BJ (cell line): ENCODE measurements at regions not wholly inside any gene's neighbourhood (a gene's known extent, or its start where the extent isn't known, plus 50 kb on each side); places are given as distances from the start of the nearest gene placed in this dataset.

Source experiments
- CTCF ChIA-PET: fragments of 350-600 bp; formaldehyde crosslinking; extraction: SDS; loops from one replicate; lab custom pipeline; 2021; ENCODE audit warnings: antibody characterized with exemption, inconsistent platforms; lab: Yijun Ruan, JAX
- POLR2A ChIA-PET: fragments of 300-600 bp; sonication (Branson Sonifier 250); formaldehyde crosslinking; extraction: SDS; loops from one replicate; lab custom pipeline; 2021; ENCODE audit warnings: antibody characterized with exemption; lab: Charles Lee
- DNase-seq: peaks from one replicate; pipeline ENCODE4 v3.0.0-alpha.2; 2011; ENCODE audit warnings: low read depth
- H3K27me3 ChIP-seq: 2 replicates; pipeline ENCODE4 v1.6.0; 2011; ENCODE audit warnings: low read length; ENCODE audit not compliant: control insufficient read depth, insufficient read depth
- H3K36me3 ChIP-seq: 2 replicates; pipeline ENCODE4 v1.5.1; 2011; ENCODE audit warnings: low read length; ENCODE audit not compliant: control insufficient read depth, insufficient read depth
- H3K4me3 ChIP-seq: 2 replicates; pipeline ENCODE4 v1.5.1; 2011; ENCODE audit warnings: low read depth, mild to moderate bottlenecking, control low read depth, low read length
- CTCF ChIP-seq: IDR thresholded peaks from 2 replicates; pipeline ENCODE4 v1.5.1; 2011; ENCODE audit warnings: low read depth, mild to moderate bottlenecking, control low read depth, inconsistent platforms, low read length, moderate library complexity; ENCODE audit not compliant: insufficient read depth

DNA sequence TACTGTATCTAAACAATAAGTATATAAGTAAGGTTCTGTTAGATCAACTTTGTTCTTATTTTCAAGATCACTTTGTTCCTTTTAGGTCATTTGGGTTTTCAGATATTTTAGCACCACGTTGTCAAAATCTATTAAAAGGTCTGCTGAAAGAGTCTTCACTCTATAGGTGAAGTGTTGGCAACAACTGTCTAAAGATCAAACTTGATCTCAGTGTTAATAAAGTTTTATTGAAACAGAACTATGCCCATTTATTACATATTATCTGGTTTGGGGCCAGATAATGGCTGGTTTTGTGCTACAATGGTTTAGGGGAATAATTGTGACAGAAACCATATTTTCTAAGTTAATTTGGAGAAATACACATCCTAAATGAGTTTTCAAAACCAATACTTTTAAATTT lies 478.9 kb upstream of the GRM3 start:
- CTCF ChIA-PET: no interaction called here

DNA sequence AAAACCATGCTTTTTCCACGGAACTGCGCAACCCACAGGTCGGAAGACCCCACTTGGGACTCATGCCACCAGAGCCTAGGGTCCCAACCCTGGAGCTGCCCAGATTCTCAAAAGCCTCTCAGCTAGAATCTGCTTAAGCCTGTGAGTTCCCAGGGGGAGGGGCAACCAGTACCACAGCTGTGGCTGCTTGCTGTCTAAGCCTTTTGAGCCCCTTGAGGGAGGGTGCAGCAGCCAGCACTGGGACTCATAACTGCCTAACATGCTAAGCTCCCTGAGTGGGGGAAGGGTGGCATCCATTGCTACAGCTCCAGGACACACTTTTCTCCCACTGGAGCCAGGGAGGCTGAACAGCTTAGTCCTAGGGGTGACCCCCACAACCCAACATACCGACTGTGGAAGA lies 485.6 kb upstream of the GRM3 start:
- ChIA-PET CTCF (no interaction called here), POLR2A (no interaction called here)
- Histone ChIP-seq H3K4me3 (no peak overlapping the region), H3K27me3 (no peaks in the 10 kb centered on the region), H3K36me3 (no peaks in the 10 kb centered on the region)
- no peak for DNase-seq
- TF ChIP-seq CTCF: no peak

More for the DNA sequence above, 478.9 kb upstream of the GRM3 start:
- no peak for TF ChIP-seq CTCF
- H3K36me3 ChIP-seq: no peaks in the 10 kb centered on the region
- no peak for DNase-seq
- POLR2A ChIA-PET: no interaction called here
- no peaks in the 10 kb centered on the region for H3K27me3 ChIP-seq
- H3K4me3 ChIP-seq: no peak overlapping the region

DNA sequence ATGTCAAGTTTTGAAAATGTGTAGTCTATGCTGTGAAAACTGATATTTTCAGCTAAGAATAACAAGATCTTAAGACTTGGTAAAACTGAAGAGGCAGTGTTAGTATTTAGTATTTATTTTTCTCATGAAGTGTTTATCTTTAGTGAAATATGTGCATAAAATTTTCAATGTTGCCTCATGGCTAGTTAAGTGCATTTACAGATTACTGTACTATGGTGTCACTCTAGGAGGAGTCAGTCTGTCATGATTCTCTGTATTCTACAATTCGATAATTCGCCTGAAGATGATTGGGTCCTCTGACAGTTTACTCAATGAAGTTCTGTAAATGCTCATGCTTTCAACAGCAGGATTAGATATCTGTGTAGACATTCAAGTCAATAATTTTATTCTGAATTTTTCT lies 488.1 kb upstream of the GRM3 start:
- ChIA-PET CTCF (no interaction called here), POLR2A (no interaction called here)
- H3K36me3 ChIP-seq: no peaks in the 10 kb centered on the region
- H3K4me3 ChIP-seq: no peak overlapping the region
- TF ChIP-seq CTCF: no peak
- no peak for DNase-seq
- no peaks in the 10 kb centered on the region for H3K27me3 ChIP-seq

DNA sequence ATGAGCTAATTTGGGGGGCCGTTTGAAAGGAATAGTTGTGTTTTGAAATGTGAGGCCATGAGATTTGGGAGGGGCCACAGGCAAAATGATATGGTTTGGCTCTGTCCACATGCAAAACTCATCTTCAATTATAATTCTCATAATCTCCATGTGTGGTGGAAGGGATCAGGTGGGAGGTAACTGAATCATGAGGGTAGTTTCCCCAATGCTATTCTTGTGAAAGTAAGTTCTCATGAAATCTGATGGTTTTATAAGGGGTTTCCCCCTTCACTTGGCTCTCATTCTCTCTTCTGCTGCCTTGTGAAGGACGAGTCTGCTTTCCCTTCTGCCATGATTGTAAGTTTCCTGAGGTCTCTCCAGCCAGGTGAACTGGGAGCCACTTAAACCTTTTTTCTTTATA lies 490.8 kb upstream of the GRM3 start:
- DNase-seq: no peak
- no peaks in the 10 kb centered on the region for H3K36me3 ChIP-seq
- ChIA-PET POLR2A (no interaction called here), CTCF (no interaction called here)
- H3K4me3 ChIP-seq: no peak overlapping the region
- H3K27me3 ChIP-seq: no peaks in the 10 kb centered on the region
- TF ChIP-seq CTCF: no peak

DNA sequence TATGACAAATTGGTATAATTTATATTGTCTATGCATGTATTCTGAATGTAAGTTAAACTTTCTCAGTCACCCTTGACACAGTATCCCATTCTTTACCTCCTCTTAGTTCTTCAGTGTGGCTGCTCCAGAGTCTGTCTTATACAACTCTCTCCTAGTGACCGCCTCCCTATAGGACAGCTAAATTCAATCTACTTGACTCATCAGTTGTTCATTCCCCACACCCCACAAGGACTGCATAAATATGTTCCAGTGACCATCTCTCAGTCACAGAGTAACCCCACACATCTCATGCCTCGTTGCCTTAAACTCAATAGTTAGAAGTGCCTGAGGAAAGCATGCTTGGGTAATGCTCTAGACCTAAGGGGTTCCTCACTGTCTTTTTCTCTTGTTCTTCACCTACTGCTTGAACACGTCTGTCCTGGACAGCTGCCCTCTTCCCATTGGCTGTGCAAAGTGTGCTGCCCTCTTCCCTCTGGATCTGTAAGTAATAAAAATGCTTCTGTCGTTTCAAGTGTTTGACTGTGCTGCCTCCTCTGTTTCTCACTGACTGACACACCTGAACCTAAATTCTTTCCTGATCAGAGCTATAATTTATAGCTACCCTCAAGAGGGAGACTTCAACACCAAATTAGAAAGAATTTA lies 494.6 kb upstream of the GRM3 start:
- Histone ChIP-seq H3K27me3 (no peaks in the 10 kb centered on the region), H3K4me3 (no peak overlapping the region), H3K36me3 (no peaks in the 10 kb centered on the region)
- TF ChIP-seq CTCF: no peak
- POLR2A ChIA-PET: no interaction called here
- CTCF ChIA-PET: no interaction called here
- DNase-seq: no peak
